ENCODE measurements at regions not wholly inside any gene's neighbourhood (a gene's known extent, or its start where the extent isn't known, plus 50 kb on each side); places are given as distances from the start of the nearest gene placed in this dataset.

- TF ChIP-seq, protein P1, sequence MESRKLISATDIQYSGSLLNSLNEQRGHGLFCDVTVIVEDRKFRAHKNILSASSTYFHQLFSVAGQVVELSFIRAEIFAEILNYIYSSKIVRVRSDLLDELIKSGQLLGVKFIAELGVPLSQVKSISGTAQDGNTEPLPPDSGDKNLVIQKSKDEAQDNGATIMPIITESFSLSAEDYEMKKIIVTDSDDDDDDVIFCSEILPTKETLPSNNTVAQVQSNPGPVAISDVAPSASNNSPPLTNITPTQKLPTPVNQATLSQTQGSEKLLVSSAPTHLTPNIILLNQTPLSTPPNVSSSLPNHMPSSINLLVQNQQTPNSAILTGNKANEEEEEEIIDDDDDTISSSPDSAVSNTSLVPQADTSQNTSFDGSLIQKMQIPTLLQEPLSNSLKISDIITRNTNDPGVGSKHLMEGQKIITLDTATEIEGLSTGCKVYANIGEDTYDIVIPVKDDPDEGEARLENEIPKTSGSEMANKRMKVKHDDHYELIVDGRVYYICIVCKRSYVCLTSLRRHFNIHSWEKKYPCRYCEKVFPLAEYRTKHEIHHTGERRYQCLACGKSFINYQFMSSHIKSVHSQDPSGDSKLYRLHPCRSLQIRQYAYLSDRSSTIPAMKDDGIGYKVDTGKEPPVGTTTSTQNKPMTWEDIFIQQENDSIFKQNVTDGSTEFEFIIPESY (IDR thresholded peaks at IDR 0.05): no peak
- TF ChIP-seq SMC3 (IDR thresholded peaks at IDR 0.05; ENCODE audit: borderline replicate concordance, low read length): no peak
- TF ChIP-seq RB1 (IDR thresholded peaks at IDR 0.05; ENCODE audit: borderline replicate concordance): no peak
- no peak for TF ChIP-seq CTCF (IDR thresholded peaks at IDR 0.05 in 2 of 3, conservative IDR thresholded peaks at IDR 0.05 in 1 of 3; ENCODE audit: control insufficient read depth in 2 of 3, extremely low read depth in 1 of 3, insufficient read depth in 1 of 3, low read depth in 3 of 3, low read length in 3 of 3)
These were observed 483.7 kb upstream of the SGO1 start for GRCh38 chr3:20669675-20670074.
